Stimulated activated CD8-positive, alpha-beta memory T cell treated with anti-CD3 and anti-CD28 coated beads, Interleukin-15, amount 100 ng/mL, for 24 hours (primary cell): ENCODE measurements at regions not wholly inside any gene's neighbourhood (a gene's known extent, or its start where the extent isn't known, plus 50 kb on each side); places are given as distances from the start of the nearest gene placed in this dataset.

Source experiments
- DNase-seq: peaks from one replicate; pipeline ENCODE4 v3.0.0-alpha.2; 2020; ENCODE audit warnings: low read depth

- no peak for DNase-seq
Measured at GRCh38 chr13:106799781-106800335, 231.9 kb upstream of the ARGLU1 start.

- no peak for DNase-seq
Measured at GRCh38 chr13:106797081-106797640, 229.2 kb upstream of the ARGLU1 start.

GRCh38 chr13:106796280-106797047, 228.5 kb upstream of the ARGLU1 start:
- DNase-seq: no peak

GRCh38 chr13:106795847-106796246, 227.9 kb upstream of the ARGLU1 start:
- no peak for DNase-seq

GRCh38 chr13:106794117-106794516, 226.2 kb upstream of the ARGLU1 start:
- no peak for DNase-seq

- no peak for DNase-seq
Measured at GRCh38 chr13:106789911-106790310, 222.0 kb upstream of the ARGLU1 start.

- no peak for DNase-seq
Measured at GRCh38 chr13:106786006-106786563, 218.1 kb upstream of the ARGLU1 start.

GRCh38 chr13:106774621-106775020, 206.7 kb upstream of the ARGLU1 start:
- no peak for DNase-seq

GRCh38 chr13:106772006-106772601, 204.2 kb upstream of the ARGLU1 start:
- no peak for DNase-seq

GRCh38 chr13:106768991-106769390, 201.1 kb upstream of the ARGLU1 start:
- no peak for DNase-seq

GRCh38 chr13:106762708-106763107, 194.8 kb upstream of the ARGLU1 start:
- no peak for DNase-seq

- DNase-seq: no peak
Measured at GRCh38 chr13:106756446-106756845, 188.5 kb upstream of the ARGLU1 start.

- no peak for DNase-seq
Measured at GRCh38 chr13:106755542-106755941, 187.6 kb upstream of the ARGLU1 start.

GRCh38 chr13:106753251-106753650, 185.3 kb upstream of the ARGLU1 start:
- DNase-seq: no peak

- DNase-seq: no peak
Measured at GRCh38 chr13:106752584-106753170, 184.7 kb upstream of the ARGLU1 start.

GRCh38 chr13:106748785-106749184, 180.8 kb upstream of the ARGLU1 start:
- no peak for DNase-seq

- DNase-seq: no peak
Measured at GRCh38 chr13:106744516-106744915, 176.6 kb upstream of the ARGLU1 start.

- no peak for DNase-seq
Measured at GRCh38 chr13:106738186-106738678, 170.3 kb upstream of the ARGLU1 start.

- DNase-seq: no peak
Measured at GRCh38 chr13:106736941-106737340, 169.0 kb upstream of the ARGLU1 start.

- no peak for DNase-seq
Measured at GRCh38 chr13:106734198-106734597, 166.3 kb upstream of the ARGLU1 start.

GRCh38 chr13:106723036-106723435, 155.1 kb upstream of the ARGLU1 start:
- DNase-seq: no peak

- DNase-seq: no peak
Measured at GRCh38 chr13:106722620-106723019, 154.7 kb upstream of the ARGLU1 start.
